ENCODE measurements at regions not wholly inside any gene's neighbourhood (a gene's known extent, or its start where the extent isn't known, plus 50 kb on each side); places are given as distances from the start of the nearest gene placed in this dataset.

DNA sequence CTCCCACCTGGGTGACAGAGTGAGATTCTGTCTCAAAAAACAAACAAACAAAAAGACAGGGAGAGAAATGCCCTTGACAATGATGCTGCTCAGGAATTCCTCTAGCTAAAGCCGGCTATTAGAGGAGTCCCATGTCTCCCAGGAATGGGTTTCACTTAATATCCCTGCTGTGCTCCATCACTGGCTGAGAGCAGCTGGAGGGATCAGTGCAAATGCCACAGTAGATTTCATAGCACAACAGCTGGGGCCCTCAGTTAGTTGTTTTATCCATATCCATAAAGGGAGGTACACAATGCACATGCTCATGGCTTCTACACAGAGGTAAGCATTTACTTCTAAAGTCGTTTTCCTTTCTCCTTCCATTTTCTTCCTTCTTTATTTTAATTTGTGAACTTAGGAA, 742.0 kb upstream of the POU3F2 start:
- DNase-seq (ENCODE audit: low read depth), result no peak
- TF ChIP-seq, protein P1, sequence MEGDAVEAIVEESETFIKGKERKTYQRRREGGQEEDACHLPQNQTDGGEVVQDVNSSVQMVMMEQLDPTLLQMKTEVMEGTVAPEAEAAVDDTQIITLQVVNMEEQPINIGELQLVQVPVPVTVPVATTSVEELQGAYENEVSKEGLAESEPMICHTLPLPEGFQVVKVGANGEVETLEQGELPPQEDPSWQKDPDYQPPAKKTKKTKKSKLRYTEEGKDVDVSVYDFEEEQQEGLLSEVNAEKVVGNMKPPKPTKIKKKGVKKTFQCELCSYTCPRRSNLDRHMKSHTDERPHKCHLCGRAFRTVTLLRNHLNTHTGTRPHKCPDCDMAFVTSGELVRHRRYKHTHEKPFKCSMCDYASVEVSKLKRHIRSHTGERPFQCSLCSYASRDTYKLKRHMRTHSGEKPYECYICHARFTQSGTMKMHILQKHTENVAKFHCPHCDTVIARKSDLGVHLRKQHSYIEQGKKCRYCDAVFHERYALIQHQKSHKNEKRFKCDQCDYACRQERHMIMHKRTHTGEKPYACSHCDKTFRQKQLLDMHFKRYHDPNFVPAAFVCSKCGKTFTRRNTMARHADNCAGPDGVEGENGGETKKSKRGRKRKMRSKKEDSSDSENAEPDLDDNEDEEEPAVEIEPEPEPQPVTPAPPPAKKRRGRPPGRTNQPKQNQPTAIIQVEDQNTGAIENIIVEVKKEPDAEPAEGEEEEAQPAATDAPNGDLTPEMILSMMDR (IDR thresholded peaks at IDR 0.05; ENCODE audit: control insufficient read depth, extremely low read depth, insufficient read depth), result no peak
- H3K4me3 ChIP-seq (ENCODE audit: low read depth, low read length), result no peak overlapping the region

DNA sequence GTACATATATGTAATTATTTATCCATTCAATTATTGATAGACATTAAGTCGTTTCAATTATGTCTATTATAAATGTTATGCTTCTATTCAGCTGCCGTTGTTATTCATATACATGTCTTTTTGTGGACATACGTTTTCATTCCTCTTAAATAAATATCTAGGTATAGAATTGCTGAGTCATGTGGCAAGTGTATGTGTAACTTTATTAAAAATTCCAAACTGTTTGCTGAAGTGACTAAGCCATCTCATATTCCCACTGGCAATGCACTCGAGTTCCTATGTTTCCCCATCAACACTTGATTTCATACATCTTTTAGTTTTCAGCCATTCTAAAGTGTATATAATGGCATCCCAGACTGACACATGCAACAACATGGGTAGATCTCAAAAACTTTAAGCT, 739.7 kb upstream of the POU3F2 start:
- DNase-seq (ENCODE audit: low read depth), result no peak
- TF ChIP-seq, protein P1 (IDR thresholded peaks at IDR 0.05; ENCODE audit: control insufficient read depth, extremely low read depth, insufficient read depth), result no peak
- H3K4me3 ChIP-seq (ENCODE audit: low read depth, low read length), result no peak overlapping the region

DNA sequence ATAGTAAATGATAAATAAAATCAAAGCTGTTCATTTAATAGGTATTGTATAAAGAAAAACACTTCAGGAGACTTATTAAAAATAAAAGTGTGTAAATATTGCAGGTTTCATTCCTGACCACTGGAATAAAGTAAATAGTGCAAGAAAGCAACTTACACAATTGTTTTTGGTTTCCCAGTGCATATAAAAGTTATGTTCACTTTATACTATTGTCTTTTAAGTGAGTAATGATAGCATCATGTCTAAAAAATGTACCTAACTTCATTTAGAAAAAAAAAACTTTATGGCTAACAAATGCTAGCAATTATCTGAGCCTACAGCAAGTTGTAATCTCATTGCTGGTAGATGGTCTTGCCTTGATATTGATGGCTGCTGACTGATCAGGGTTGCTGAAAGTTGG, 726.6 kb upstream of the POU3F2 start:
- TF ChIP-seq, protein P1 (IDR thresholded peaks at IDR 0.05; ENCODE audit: control insufficient read depth, extremely low read depth, insufficient read depth), result no peak
- DNase-seq (ENCODE audit: low read depth), result no peak

DNA sequence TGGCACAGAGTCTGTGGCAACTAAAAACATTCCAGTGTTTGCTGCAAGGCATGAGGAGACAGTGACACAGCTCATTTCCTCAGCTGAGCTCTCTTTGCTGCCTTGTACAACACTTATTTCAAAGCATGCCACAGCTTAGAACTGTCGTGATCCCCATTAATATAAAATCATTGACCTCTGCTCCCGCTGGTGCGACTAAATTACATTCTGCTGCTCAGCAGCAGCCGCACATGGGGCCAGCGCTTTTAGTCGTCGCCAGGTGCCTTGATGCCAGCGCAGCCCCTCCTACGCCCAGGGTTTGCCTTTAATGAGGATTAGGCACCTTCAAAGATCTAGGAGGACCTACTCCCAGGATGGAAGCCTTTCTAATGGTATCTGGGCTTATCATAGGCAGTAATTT, 717.9 kb upstream of the POU3F2 start:
- TF ChIP-seq, protein P1 (IDR thresholded peaks at IDR 0.05; ENCODE audit: control insufficient read depth, extremely low read depth, insufficient read depth), result no peak
- no peak for DNase-seq (ENCODE audit: low read depth)
- no peak overlapping the region for H3K4me3 ChIP-seq (ENCODE audit: low read depth, low read length)

More for the DNA sequence above, 726.6 kb upstream of the POU3F2 start:
- no peak overlapping the region for H3K4me3 ChIP-seq (ENCODE audit: low read depth, low read length)

DNA sequence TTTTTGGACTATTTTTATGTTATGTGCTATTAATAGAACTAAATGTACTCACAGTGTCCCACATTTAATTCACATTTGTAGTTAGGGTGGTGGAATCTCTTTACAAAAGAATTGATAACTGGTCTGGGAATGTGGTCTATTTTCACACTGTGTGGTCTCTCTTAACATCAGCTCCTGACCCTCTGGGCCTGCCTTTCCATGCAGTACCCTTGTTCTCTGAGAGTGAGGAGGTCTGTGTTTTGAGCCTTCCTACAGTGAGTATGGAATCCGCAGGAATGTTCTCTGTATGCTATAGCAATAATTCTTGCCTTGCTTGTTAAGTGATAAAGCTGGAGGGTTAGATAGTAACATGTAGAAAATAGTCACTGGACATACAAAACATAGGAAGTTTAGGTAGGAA, 717.3 kb upstream of the POU3F2 start:
- no peak overlapping the region for H3K4me3 ChIP-seq (ENCODE audit: low read depth, low read length)
- no peak for DNase-seq (ENCODE audit: low read depth)
- TF ChIP-seq, protein P1 (IDR thresholded peaks at IDR 0.05; ENCODE audit: control insufficient read depth, extremely low read depth, insufficient read depth), result no peak

DNA sequence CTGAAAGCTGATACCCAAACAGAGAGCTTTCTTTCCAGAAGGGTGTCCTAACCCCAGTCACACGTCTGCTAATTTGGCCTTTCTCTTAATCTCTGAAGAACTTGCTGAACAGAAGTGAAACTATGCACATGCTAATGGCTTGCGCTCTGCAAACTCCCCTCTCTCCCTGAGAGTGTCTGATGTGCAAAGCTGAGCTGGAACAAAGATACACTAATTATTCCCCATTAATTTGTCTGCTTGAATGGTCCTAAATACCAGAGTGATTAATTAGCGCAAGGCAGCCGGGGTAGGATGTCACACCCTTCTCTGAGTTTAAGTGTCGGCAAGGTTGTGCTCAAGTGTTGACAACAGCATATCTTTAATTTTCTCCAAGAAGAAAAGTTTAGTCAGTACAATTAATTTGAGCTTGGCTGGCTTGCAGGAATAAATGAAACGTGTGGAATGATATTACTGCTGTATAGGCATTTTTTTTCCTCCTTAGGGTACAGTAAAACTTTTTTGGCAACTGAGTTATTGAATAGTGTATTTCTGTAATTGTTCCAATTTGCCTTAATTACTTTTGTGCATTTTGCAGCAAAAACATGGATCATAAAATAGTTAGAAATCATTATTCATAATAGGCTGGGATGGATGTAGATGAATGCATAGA, 715.9 kb upstream of the POU3F2 start:
- no peak for DNase-seq (ENCODE audit: low read depth)

More for the DNA sequence above, 715.9 kb upstream of the POU3F2 start:
- H3K4me3 ChIP-seq (ENCODE audit: low read depth, low read length), result no peak overlapping the region
- TF ChIP-seq, protein P1 (IDR thresholded peaks at IDR 0.05; ENCODE audit: control insufficient read depth, extremely low read depth, insufficient read depth), result no peak
